ENCODE measurements at regions not wholly inside any gene's neighbourhood (a gene's known extent, or its start where the extent isn't known, plus 50 kb on each side); places are given as distances from the start of the nearest gene placed in this dataset.

DNA sequence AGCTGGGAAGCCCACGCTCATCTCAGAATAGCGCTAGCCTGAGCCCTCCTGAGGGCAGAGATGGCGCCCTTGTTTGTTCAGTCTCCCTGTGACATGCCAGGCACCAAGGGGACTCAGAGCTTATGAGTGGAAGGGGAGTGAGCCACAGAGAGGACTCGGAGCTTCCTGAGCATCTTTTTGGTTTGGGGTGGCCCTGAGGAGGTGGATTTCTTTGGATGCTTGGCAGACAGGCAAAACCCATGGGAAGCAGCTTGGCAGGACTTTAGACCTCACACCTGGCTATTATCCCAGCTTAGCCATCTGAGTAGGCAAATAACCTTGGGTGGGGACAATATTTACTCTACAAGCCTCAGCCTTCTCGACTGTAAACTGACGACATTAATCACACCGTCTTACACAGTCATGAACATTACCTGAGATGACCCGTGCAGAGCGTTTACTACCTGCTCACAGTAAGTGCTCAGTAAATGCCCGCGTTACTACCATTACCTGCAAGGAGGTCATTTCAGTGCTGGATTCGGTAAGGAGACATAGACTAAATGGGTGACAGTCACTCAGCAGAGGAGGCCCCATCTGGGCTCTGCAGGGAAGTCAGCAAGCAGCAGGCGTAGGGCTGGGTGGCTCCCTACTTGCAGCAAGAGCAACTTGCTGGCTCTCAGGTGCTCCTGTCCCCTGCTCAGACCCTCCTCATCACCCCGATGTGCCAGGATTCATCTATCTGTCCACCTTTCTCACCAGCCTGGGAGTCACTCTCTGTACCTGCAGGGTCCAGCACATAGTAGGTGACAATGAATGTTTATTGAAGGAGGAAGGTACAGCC, 54.9 kb downstream of the KLHDC7A start:
- Histone ChIP-seq H3K4me3 (no peak overlapping the region), H3K9me3 (no peaks in the 10 kb centered on the region), H3K36me3 (no peaks in the 10 kb centered on the region), H3K27me3 (peaks cover 45% of the 10 kb centered on the region)
- no peak for DNase-seq

DNA sequence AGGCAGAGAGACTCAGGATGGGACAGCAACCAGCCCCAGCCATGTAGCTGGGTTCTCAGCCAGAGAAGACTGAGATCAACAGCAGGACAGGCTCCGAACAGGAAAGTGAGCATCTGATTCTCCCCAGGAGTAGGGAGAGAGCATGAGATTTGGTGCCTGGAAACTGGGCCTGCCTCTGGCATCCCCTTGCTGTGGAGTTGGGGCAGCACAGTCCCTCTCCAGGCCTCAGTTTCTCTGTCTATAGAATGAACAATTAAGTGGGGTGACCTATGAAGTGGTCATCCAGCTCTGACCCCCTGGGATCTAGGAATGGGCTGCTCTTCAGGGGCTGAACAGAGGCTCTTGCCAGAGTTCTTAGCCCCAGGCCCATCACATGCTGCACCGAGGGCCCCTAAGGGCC, 55.6 kb downstream of the KLHDC7A start:
- no peaks in the 10 kb centered on the region for H3K9me3 ChIP-seq
- DNase-seq: no peak
- H3K36me3 ChIP-seq: no peaks in the 10 kb centered on the region
- no peak overlapping the region for H3K4me3 ChIP-seq
- H3K27me3 ChIP-seq: peaks cover 43% of the 10 kb centered on the region

DNA sequence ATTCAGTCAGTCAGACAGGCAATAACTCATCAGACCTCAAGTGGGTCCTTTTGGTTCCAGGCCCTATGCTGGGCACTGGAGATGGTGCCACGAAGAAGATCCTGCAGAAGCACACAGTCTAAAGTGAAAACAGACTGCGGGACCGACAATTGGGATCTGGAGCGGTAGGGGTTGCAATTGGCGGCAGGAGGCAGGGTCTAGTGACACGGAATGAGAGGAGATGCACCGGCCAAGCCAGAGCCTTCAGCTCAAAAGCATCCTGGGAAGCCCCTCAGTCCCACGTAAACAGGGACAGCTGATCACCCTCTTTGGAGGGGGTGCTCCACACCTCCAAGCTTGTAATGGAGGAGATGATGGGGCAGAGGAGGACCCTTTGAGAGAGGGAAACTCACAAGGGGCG, 56.2 kb downstream of the KLHDC7A start:
- Histone ChIP-seq H3K4me3 (no peak overlapping the region), H3K36me3 (no peaks in the 10 kb centered on the region), H3K9me3 (no peaks in the 10 kb centered on the region), H3K27me3 (peaks cover 44% of the 10 kb centered on the region)
- DNase-seq: no peak

DNA sequence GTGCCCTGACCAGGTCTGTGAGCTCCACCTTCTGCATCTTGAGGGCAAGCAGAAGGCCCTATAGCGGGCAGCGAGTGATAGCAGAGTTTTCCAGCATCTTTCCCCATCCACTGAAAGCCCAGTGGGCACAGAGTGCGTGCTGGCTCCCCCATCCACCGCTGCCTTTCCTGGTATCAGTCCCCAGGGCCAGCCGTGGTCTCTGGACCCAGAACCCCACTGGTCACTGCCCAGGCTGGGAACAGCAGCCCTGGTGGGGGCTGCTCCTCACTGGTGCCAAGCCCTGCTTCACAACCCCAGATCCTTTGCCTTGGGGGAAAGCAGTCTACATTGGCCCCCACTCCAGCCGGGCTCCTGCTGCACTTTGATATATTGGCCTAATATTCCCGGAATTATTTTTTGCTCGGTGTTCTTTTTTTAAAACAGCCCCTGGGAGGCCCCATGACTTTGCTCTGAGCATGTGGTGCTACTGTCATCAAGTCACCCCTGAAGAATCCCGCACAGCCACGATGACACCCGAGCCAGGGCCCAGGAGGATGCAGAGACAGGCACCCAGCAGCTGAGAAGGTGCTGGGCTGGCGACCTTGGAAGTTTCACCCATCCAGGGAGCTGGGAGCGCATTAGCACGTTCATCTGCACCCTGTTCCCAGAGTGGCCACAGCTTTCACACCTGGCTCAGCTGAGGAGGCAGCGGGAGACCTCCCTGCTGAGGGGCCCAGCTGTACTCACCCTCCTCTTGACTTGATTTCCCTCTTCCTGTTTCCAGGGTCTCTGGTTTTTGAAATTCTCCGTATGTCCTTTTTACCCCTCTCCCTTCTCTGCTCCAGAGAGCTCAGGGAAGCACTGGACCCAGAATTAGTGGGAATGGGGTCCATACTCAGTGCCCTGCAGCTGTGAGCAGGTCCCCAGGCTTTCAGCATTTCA, 56.9 kb downstream of the KLHDC7A start:
- Histone ChIP-seq H3K4me3 (no peak overlapping the region), H3K9me3 (no peaks in the 10 kb centered on the region)
- no peak for DNase-seq

DNA sequence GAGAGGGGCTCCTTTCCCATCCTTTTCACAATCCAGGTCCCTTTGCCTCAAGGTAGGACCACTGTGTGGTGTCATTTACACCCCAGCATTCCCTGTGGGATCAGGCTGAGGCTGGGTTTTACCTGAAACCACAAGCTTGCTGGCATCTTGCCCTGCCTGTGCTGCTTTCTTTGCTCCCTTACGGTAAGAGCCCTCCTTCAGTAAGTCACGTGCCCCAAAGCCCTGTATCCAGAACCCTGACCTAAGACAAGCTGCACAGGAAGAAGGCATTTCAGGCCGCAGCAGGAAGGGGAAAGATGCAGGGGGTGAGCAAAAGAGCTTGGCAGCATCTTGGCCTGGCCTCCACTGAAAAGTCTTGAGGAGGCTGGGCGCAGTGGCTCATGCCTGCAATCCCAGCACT, 58.4 kb downstream of the KLHDC7A start:
- no peaks in the 10 kb centered on the region for H3K9me3 ChIP-seq
- no peak for DNase-seq
- no peak overlapping the region for H3K4me3 ChIP-seq
- no peaks in the 10 kb centered on the region for H3K36me3 ChIP-seq
- peaks cover 50% of the 10 kb centered on the region for H3K27me3 ChIP-seq

More for the DNA sequence above, 56.9 kb downstream of the KLHDC7A start:
- Histone ChIP-seq H3K27me3 (peaks cover 49% of the 10 kb centered on the region), H3K36me3 (no peaks in the 10 kb centered on the region)

DNA sequence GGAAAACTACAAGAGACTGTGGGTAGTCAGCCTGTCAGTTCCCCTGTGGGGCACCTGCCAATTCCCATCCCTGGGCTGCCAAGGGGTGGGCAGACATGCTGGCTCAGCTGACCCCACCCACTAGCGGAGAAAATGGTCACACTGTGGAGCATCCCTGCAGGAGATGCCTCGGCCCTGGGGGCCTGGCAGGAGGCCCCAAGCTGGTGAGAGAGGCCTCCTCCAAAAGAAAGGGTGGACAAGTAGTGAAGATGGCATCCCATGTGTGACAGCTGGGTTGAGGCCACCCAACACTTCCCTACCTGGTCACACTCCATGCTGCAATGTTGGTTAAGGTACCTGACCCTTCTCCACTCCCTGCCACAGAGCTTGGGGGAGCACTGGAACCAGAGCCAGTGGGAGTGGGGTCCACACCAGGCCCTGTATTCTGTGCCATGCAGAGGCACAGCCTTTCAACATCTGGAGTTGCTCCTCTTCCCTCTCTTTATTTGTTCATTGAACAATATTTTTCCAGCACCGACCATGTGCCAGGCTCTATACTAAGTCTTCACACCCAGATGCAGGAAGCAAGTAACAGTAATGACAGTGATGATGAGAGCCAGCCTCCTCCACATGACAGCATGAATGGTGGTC, 59.5 kb downstream of the KLHDC7A start:
- Histone ChIP-seq H3K9me3 (no peaks in the 10 kb centered on the region), H3K27me3 (peaks cover 42% of the 10 kb centered on the region), H3K4me3 (no peak overlapping the region), H3K36me3 (no peaks in the 10 kb centered on the region)
- DNase-seq: no peak

DNA sequence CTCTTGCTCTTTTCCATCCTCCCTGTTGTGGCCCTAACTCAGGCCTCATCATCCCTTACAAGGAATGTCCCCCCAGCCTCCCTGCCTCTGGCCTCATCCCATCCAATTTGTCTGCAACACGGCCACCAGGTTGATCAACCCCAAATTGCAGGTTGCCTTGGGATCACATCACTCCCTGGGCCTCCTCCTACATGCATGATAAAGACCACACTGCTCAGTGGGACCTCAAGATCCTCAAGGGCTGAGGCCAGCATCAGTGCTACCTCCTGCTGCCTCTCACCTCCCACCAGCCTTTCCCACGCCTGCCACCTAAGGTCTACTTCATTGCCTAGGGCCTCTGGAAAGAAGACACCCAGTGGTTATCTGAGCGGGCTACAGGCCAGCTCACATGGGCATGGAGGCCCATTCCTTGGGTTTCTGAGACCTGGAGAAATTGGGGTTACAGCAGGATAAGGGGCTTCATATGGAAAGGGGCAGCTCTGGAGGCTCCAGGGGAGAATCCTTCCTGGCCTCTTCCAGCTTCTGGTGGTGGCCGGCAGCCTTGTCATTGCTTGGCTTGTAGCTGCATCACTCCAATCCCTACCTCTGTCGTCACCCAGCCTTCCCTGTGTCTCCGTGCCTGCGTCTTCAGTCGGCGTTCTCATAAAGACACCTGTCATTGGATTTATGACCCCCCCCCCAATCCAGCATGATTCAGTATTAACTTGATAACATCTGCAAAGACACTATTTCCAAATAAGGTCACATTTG, 60.5 kb downstream of the KLHDC7A start:
- Histone ChIP-seq H3K27me3 (peaks cover 42% of the 10 kb centered on the region), H3K9me3 (no peaks in the 10 kb centered on the region), H3K4me3 (no peak overlapping the region), H3K36me3 (no peaks in the 10 kb centered on the region)
- DNase-seq: no peak

DNA sequence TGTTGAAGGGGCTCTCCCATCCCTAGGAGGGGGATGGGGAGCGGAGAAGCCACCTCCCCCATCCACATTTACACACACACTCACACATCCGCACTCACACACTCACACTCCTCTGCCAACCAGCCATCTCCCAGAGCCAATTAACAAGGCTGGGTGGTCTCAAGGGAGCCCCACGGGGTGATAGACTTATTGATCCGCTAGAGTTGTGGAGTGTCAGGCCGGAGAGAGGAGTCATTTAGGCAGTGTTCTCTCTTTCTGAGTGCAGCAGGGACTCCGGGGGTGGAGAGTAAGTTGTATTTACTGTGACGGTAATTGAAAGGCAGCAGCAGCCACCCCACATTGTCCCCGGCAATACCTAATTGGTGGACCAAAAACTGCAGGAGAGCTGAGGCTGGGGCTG, 61.6 kb downstream of the KLHDC7A start:
- DNase-seq: no peak
- H3K27me3 ChIP-seq: peaks cover 34% of the 10 kb centered on the region
- no peaks in the 10 kb centered on the region for H3K36me3 ChIP-seq
- H3K9me3 ChIP-seq: no peaks in the 10 kb centered on the region
- H3K4me3 ChIP-seq: no peak overlapping the region

DNA sequence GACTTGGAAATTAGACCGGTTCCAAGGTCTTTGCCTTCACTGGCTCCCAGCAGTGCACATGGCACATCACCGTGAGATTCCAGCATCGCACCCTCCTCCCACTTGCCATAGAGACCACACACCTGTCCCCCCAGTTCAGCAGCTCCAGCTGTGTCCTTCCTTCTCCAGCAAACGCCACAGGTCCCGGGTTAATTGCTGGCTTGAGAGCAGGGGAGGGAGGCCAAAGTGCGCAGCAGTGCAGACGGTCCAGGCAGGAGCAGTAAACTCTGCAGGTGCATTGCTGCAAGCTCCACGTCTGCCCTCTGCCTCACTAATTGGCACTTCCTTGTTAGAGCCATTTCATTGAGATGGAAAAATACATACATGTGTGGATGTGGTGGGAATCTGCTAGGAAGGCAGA, 65.3 kb downstream of the KLHDC7A start:
- DNase-seq: no peak
- H3K9me3 ChIP-seq: no peaks in the 10 kb centered on the region
- peaks cover 32% of the 10 kb centered on the region for H3K27me3 ChIP-seq
- H3K36me3 ChIP-seq: no peaks in the 10 kb centered on the region
- H3K4me3 ChIP-seq: no peak overlapping the region

DNA sequence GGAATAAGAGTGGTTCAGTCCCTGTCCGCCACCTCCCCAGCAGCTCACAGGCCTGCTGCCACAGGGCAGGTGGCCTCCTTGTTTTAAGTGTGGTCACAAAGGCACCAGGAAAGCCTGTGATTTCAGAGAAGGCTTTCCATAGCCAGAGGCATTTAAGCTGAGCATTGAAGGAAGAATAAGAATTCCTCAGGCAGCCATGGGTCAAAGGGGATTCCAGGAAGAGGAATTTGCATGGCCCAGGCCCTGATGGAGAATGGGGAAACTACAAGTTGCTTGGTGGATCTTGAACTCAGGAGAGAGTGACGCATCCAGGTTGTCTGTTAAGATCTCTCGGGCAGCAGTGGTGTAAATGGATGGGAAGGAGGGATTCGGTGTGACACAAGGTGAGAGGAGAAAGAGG, 66.7 kb downstream of the KLHDC7A start:
- H3K36me3 ChIP-seq: no peaks in the 10 kb centered on the region
- DNase-seq: no peak
- H3K4me3 ChIP-seq: no peak overlapping the region
- peaks cover 26% of the 10 kb centered on the region for H3K27me3 ChIP-seq
- no peaks in the 10 kb centered on the region for H3K9me3 ChIP-seq

DNA sequence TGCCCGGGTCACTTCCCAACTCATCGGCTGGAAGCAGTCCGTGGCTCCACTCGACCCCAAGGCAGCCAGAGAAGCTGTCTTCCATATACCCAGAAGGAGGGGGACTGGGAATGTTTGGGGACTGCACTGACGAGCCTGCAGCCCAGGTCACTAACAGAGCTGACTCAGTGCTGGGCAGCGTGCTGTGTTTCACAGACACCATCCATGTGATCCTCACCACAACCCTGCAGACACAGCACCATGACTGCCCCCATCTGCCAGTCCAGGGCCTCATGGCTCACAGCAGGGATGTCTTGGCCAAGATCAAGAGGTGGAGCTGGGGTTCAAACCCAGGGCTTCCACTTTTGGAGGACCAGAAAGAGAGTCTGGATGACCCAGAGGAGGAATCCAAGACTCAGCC, 67.9 kb downstream of the KLHDC7A start:
- Histone ChIP-seq H3K36me3 (no peaks in the 10 kb centered on the region), H3K4me3 (no peak overlapping the region), H3K9me3 (no peaks in the 10 kb centered on the region), H3K27me3 (peaks cover 18% of the 10 kb centered on the region)
- DNase-seq: no peak

DNA sequence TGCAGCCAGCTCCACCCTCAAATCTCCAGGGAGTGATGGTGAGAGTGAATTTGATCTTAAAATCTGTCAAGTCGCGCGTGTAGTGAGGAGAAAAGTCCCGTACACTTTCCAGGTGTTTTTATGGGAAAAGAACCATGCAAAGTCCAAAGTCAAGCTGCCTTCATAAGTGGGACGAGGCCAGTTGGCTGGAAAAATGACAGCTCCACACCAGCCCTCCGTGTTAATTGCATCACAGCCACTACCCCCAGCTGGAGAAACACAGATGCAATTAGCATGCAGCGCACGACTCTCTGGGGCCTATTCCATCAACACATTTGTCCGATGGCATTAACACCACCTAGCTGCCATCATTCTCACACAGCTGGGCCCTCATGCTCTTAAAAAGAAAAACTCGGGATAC, 68.4 kb downstream of the KLHDC7A start:
- DNase-seq: no peak
- H3K4me3 ChIP-seq: no peak overlapping the region
- H3K27me3 ChIP-seq: peaks cover 18% of the 10 kb centered on the region; the same call in 1 of the 2 replicates
- no peaks in the 10 kb centered on the region for H3K9me3 ChIP-seq
- H3K36me3 ChIP-seq: no peaks in the 10 kb centered on the region

DNA sequence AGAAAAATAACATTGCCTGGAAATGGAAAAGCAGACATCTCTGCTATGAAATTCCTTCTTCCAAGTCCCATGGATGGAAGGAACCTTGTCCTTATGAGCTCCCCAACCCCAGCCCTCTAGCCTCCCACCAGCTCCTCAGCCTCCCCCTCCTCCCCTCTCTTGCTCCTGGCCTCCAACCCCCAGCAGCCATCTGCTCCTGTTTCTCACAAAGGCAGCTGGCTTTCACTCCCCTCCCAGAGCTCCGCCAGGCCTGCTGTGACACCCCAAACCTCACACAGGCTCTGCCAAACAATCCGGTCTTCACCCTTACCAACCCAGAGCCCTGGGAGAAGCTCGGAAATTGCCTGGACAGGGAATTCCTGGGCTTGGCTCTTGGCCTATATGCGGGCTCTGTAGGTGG, 69.2 kb downstream of the KLHDC7A start:
- Histone ChIP-seq H3K9me3 (no peaks in the 10 kb centered on the region), H3K4me3 (no peak overlapping the region), H3K36me3 (no peaks in the 10 kb centered on the region), H3K27me3 (peaks cover 18% of the 10 kb centered on the region; the same call in 1 of the 2 replicates)
- no peak for DNase-seq

DNA sequence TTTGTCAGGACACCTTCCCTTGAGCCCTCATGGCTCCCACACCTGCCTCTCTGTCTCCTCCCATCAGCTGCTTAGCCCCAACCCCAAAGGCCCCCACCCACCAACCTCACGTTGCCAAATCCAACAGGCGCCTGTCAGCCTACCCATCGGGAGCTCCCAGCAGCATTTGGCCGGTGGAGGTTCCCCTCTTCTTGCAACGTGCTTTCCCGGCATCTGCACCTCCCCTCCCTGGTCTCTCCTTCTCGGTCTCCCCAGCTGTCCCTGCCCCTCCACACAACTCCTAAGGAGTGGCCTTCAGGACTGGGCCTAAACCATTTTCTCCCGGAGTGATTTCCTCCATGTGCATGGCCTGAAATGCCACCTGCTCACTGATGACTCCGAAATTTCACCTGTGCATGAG, 71.9 kb downstream of the KLHDC7A start:
- Histone ChIP-seq H3K4me3 (no peak overlapping the region), H3K36me3 (no peaks in the 10 kb centered on the region), H3K9me3 (no peaks in the 10 kb centered on the region), H3K27me3 (peaks cover 6% of the 10 kb centered on the region; the same call in 1 of the 2 replicates)
- no peak for DNase-seq

DNA sequence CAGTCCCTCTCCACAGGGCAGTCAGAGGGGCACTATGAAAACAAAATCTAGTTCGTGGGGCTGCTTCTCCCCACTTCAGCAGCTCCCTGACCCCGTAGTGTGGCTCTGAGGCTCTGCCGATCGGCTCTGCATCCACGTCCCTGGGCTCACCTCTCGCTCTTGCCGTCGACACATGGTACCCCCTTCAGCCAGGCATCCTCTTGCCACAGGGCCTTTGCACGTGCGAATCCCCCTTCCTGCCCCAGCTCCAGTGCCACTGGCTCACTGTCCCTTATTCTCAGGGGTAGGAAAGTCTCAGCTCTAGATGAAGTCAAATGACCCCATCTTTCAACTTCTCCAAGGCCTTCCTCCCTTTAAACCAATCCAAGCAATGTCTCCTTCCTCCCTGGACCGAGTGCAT, 72.7 kb downstream of the KLHDC7A start:
- no peaks in the 10 kb centered on the region for H3K9me3 ChIP-seq
- H3K36me3 ChIP-seq: no peaks in the 10 kb centered on the region
- peaks cover 7% of the 10 kb centered on the region for H3K27me3 ChIP-seq
- DNase-seq: no peak
- H3K4me3 ChIP-seq: no peak overlapping the region

DNA sequence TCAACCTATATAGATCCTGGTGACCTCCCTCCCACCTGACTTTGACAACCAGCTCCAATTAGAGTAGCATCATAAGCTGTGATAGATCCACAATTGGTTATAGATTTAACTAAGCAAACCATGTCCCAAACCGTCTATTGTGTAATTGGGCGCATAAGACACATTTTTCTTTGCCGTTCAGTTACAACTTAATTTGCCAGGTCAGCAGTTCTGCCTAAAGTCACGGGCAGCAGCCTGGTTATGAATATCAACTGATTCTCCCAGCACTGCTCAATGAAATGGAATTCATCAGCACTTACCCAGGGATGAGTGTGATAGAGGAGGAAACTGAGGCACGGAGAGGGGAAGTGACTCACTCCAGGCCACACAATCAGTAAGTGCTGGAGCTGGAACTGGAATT, 73.4 kb downstream of the KLHDC7A start:
- H3K4me3 ChIP-seq: no peak overlapping the region
- peaks cover 13% of the 10 kb centered on the region for H3K27me3 ChIP-seq
- no peak for DNase-seq

More for the DNA sequence above, 73.4 kb downstream of the KLHDC7A start:
- no peaks in the 10 kb centered on the region for H3K36me3 ChIP-seq
- H3K9me3 ChIP-seq: no peaks in the 10 kb centered on the region

Data from MG63 (cell line).